Heart right ventricle (tissue), 16 donors: ENCODE measurements at regions not wholly inside any gene's neighbourhood (a gene's known extent, or its start where the extent isn't known, plus 50 kb on each side); places are given as distances from the start of the nearest gene placed in this dataset.

Source experiments
- ATAC-seq, 8 donors: fragments of 200-7000 bp; cut with Tn5 transposase; one replicate each; pipeline ENCODE4 v1.9.1; 2020; ENCODE audit warnings: mild to moderate bottlenecking in 8 of 8, moderate library complexity in 8 of 8, moderate number of reproducible peaks in 1 of 8
- DNase-seq, 2 donors: peaks; one replicate each; pipeline ENCODE4 v3.0.0-alpha.2; 2020
- H3K27ac ChIP-seq, 10 donors: fragments of 200-600 bp; sonication (generic) in 2 of 10; one replicate each; pipeline versions ENCODE4 v1.5.0 to v1.8.0; 2020 to 2022; ENCODE audit warnings: mild to moderate bottlenecking in 3 of 10
- H3K27me3 ChIP-seq, 7 donors: fragments of 200-600 bp; one replicate each; pipeline ENCODE4 v1.8.0; 2021 to 2022; ENCODE audit warnings: mild to moderate bottlenecking in 2 of 7
- H3K36me3 ChIP-seq, 9 donors: fragments of 200-600 bp; sonication (generic) in 1 of 9; one replicate each; pipeline versions ENCODE4 v1.5.0 to v1.8.0; 2020 to 2022; ENCODE audit warnings: mild to moderate bottlenecking in 2 of 9
- H3K4me1 ChIP-seq, 9 donors: fragments of 200-600 bp; sonication (generic) in 1 of 9; one replicate each; pipeline versions ENCODE4 v1.5.0 to v1.8.0; 2020 to 2022; ENCODE audit warnings: mild to moderate bottlenecking in 4 of 9
- H3K4me3 ChIP-seq, 10 donors: fragments of 200-600 bp; sonication (generic) in 2 of 10; one replicate each; pipeline versions ENCODE4 v1.5.0 to v1.8.0; 2020 to 2022; ENCODE audit warnings: mild to moderate bottlenecking in 7 of 10, moderate library complexity in 2 of 10
- H3K9me3 ChIP-seq, 11 donors: fragments of 200-600 bp in 10 of 11; sonication (generic) in 2 of 11; one replicate each; pipeline versions ENCODE4 v1.5.0 to v1.8.0; 2013 to 2022; ENCODE audit warnings: mild to moderate bottlenecking in 2 of 11, control low read depth in 1 of 11, moderate library complexity in 1 of 11
- WGBS, 2 donors: extraction: QIAGEN DNeasy Blood & Tissue Kit; methylation state at CpG; one replicate each; pipeline ENCODE4 v1.1.7; 2013; ENCODE audit warnings: inconsistent platforms in 1 of 2; 5-methylcytosine and 5-hydroxymethylcytosine counted together
- intact Hi-C, 10 donors: fragments of 100-400 bp; cut with DNase I; formaldehyde crosslinking; loops; one replicate each; pipeline versions ENCODE4 v1.11.1 to v1.14.2; 2022
- TF ChIP-seq, protein P1 (sequence below), 9 donors: fragments of 200-600 bp; sonication (generic) in 2 of 9; IDR thresholded peaks; one replicate each; pipeline versions ENCODE4 v1.5.0 to v1.8.0; 2021 to 2022; ENCODE audit warnings: antibody characterized with exemption in 9 of 9, mild to moderate bottlenecking in 5 of 9, moderate library complexity in 1 of 9
- donor health status: Arrhythmogenic right ventricular cardiomyopathy.
- donor health status: ischemic (EF 13 %, LVEDD 7.1; RV severe dilation, severe dysfunction).
- donor health status: healthy with polysubstance abuse.
- donor health status: DM: no; HTN: yes; CAD: no.
- donor health status: DM: no; HTN: no; CAD: no.
- donor health status: ischemic (EF 25% LVEDD 6.9; RV normal size, moderate dysfunction).
- donor health status: ischemic (EF 25% LVEDD 5.7; RV mildly dilated, moderate dysfunction).
- donor health status: healthy.
- donor health status: DM: yes; HTN: yes; CAD: no.
- donor health status: Ischemic cardiomyopathy.
- donor health status: ischemic (EF 35%, LVEDD 5.7; RV mildly dilated, moderate dysfunction).
- donor health status: nonischemic (EF 11% LVEDD 7.7; RV severe dilation, severe dysfunction).
- donor health status: DM: yes; HTN: yes; CAD: no.
- donor health status: PGD.
- donor health status: ischemic (EF 29% LVEDD 5.4; RV normal size, mild dysfunction).
- donor health status: nonischemic (EF 23%, LVEDD 6.1; RV moderate dilation, normal function).

- TF ChIP-seq, protein P1, sequence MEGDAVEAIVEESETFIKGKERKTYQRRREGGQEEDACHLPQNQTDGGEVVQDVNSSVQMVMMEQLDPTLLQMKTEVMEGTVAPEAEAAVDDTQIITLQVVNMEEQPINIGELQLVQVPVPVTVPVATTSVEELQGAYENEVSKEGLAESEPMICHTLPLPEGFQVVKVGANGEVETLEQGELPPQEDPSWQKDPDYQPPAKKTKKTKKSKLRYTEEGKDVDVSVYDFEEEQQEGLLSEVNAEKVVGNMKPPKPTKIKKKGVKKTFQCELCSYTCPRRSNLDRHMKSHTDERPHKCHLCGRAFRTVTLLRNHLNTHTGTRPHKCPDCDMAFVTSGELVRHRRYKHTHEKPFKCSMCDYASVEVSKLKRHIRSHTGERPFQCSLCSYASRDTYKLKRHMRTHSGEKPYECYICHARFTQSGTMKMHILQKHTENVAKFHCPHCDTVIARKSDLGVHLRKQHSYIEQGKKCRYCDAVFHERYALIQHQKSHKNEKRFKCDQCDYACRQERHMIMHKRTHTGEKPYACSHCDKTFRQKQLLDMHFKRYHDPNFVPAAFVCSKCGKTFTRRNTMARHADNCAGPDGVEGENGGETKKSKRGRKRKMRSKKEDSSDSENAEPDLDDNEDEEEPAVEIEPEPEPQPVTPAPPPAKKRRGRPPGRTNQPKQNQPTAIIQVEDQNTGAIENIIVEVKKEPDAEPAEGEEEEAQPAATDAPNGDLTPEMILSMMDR (IDR thresholded peaks at IDR 0.05): no peak
- intact Hi-C loops: no loop called here
- Histone ChIP-seq H3K36me3 (no peaks in the 10 kb centered on the region), H3K27ac (no peak overlapping the region), H3K9me3 (peaks cover 0 to 11% (median 0%) of the 10 kb centered on the region in 11 donors), H3K27me3 (no peaks in the 10 kb centered on the region), H3K4me1 (no peaks in the 10 kb centered on the region), H3K4me3 (no peak overlapping the region)
- no peak for ATAC-seq
- WGBS, 2 donors: 86 to 97% methylated on average over 1 of the region's 1 CpG
- no peak for DNase-seq
Measured at GRCh38 chr6:66623050-66623449, 916.0 kb upstream of the EYS start.

DNA sequence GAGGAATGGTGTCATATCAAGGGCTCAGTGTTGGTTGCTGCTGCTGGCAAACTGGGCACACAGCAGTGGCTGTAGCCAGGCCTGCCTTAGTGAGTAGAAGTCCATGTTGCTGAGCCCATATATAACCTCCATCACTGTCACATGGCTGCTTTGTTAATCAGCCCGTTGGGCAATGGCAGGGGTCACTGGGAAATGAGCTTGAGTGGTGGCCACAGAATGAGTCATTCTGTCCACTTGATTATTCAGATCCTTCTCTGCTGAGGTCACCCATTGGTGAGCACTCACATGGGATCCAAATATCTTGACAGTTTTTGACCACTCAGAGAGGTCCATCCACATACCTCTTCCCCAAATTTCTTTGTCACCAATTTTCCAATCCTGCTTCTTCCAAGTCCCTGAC lies 898.9 kb upstream of the EYS start:
- ATAC-seq (no peak), DNase-seq (no peak)
- 64 to 84% methylated on average over 1 of the region's 1 CpG for WGBS, 2 donors
- Histone ChIP-seq H3K27me3 (no peaks in the 10 kb centered on the region), H3K9me3 (peaks cover 0 to 35% (median 0%) of the 10 kb centered on the region in 11 donors), H3K4me3 (no peak overlapping the region), H3K27ac (no peak overlapping the region), H3K4me1 (no peaks in the 10 kb centered on the region), H3K36me3 (no peaks in the 10 kb centered on the region)
- intact Hi-C loops: no loop called here
- TF ChIP-seq, protein P1 (IDR thresholded peaks at IDR 0.05): no peak

GRCh38 chr6:66605011-66605410 lies 898.0 kb upstream of the EYS start:
- Histone ChIP-seq H3K9me3 (peaks cover 0 to 41% (median 0%) of the 10 kb centered on the region in 11 donors), H3K27ac (no peak overlapping the region), H3K27me3 (no peaks in the 10 kb centered on the region), H3K4me3 (no peak overlapping the region), H3K36me3 (no peaks in the 10 kb centered on the region), H3K4me1 (no peaks in the 10 kb centered on the region)
- intact Hi-C loops: no loop called here
- TF ChIP-seq, protein P1 (IDR thresholded peaks at IDR 0.05): no peak
- no peak for DNase-seq
- ATAC-seq: no peak

DNA sequence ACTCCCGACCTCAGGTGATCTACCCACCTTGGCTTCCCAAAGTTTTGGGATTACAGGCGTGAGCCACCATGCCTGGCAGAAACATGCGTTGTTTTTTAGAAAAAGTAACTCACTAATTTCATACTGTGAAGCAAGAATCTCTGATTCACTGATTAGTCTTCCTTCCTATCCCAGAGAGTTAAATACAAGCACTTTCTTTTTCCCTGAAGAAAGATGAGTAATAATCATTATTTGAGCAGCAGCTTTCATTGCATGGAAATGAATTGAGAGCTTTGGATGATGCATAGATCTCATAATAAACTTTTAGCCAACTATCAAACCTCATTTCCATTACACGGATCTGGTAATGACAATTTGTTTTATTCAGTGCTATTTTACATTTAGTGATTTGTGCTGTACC lies 892.5 kb upstream of the EYS start:
- H3K27me3 ChIP-seq: no peaks in the 10 kb centered on the region
- DNase-seq (no peak), ATAC-seq (no peak)
- H3K9me3 ChIP-seq: peaks cover 0 to 55% (median 0%) of the 10 kb centered on the region in 11 donors
- WGBS, 2 donors: 75 to 80% methylated on average over 4 of the region's 4 CpGs
- intact Hi-C loops: no loop called here
- H3K4me1 ChIP-seq: no peaks in the 10 kb centered on the region
- no peak overlapping the region for H3K4me3 ChIP-seq
- no peak overlapping the region for H3K27ac ChIP-seq
- no peaks in the 10 kb centered on the region for H3K36me3 ChIP-seq
- TF ChIP-seq, protein P1 (IDR thresholded peaks at IDR 0.05): no peak

- WGBS, 2 donors: 77 to 81% methylated on average over 4 of the region's 4 CpGs
- no peak for DNase-seq
Measured at GRCh38 chr6:66578362-66578761, 871.3 kb upstream of the EYS start.

More at GRCh38 chr6:66578362-66578761, 871.3 kb upstream of the EYS start:
- ATAC-seq: no peak
- H3K27ac ChIP-seq: no peak overlapping the region
- H3K36me3 ChIP-seq: no peaks in the 10 kb centered on the region
- TF ChIP-seq, protein P1 (IDR thresholded peaks at IDR 0.05): no peak
- H3K4me3 ChIP-seq: no peak overlapping the region
- H3K9me3 ChIP-seq: peaks cover 0 to 5% (median 0%) of the 10 kb centered on the region in 11 donors
- intact Hi-C loops: no loop called here
- H3K27me3 ChIP-seq: no peaks in the 10 kb centered on the region
- H3K4me1 ChIP-seq: no peaks in the 10 kb centered on the region
